AG08396 (cell line): ENCODE measurements at regions not wholly inside any gene's neighbourhood (a gene's known extent, or its start where the extent isn't known, plus 50 kb on each side); places are given as distances from the start of the nearest gene placed in this dataset.
"Not testable (repeated sequence)": the region's sequence is repeated elsewhere in the genome, so short reads cannot be mapped to it uniquely, and the experiment has no call there.

Experiments used
- DNase-seq: peaks from one replicate; pipeline ENCODE4 v3.0.0; 2012; ENCODE audit warnings: low spot score, mixed read lengths

DNA sequence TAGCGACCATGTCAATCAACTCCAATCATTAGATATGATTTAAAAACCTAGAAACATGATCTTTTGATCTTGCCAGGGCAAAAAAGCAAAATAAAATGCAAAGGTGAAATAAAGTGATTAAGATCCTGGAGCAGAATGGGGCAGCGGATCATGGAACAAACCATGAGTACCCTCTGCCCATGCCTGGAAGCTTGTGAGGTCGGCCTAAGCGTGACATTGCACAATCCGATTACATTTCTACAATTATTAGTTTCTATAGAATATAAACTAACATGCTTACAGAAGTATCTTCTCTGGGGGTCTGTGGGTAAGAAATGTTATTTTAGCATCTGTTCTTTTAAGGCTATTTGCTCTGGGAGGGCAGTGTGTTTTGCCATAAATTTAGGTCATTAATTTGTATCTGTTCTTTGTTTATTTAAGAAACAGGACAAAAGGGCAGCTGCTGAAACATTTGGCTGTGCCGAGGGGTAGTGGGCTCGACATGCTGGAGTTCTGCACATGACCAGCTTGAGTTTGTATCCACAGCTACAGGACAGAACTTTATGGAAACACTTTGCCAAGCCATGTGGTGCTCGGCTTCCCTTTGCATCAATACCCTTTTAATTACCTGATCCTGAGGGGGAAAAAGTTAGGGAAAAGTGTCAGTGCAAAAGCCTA is 55.9 kb downstream of the ZBTB18 start:
- DNase-seq = no peak

DNA sequence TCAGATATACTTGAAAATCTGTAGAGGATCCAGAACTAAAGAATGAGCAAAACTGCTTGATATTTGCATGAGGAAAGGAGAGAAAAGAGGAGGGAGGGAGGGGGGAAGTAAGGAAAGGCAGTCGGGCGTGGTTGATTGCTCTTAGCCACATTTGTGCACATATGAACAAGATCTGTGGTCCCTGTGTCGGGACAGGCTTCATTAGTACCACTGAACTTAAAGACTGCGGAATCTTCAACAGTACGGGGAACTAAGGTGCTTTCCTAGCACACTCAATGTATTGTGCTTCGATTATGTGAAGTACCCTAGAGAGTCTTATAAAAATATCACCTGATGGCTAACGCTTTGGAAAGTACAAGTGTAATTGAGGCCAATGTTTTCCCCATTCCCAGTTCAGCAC is 59.9 kb downstream of the ZBTB18 start:
- DNase-seq = no peak

DNA sequence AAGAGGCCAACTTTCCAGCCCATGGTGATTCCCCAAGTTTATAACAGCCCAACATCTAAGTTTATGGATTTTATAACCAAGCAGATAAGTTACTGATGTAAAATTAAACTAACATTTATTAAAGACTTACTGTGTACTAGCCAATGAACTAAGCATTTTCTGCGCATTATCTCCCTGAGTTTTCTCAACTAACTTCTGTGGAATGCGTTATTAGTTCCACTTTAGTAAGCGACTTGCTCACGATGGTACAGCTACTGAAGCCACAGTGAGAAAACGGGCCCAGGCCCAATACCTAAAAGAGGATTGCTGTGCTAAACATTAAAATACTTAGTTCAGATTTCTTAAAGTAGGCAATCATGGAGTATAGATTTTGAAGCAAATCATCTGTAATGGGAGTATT is 61.0 kb downstream of the ZBTB18 start:
- no peak for DNase-seq

DNA sequence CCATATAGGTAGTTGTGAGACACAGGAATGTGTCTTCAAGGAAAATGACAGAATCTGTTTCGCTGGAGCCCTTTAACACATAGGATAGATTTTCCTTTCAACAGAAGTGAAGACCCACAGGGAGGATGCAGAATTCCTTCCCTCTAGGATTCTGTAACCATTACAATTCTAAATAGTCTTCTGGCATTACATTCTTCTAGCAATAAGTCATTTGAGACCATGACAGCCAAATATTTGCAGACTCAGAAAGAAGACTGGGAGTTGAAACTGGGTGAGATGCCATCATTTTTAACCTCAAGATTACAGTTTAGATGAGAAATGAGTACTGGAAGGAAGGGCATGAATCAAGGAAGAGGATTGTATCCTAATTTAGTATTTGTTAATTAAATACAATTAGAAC is 61.6 kb downstream of the ZBTB18 start:
- DNase-seq = peak; percentile 43

DNA sequence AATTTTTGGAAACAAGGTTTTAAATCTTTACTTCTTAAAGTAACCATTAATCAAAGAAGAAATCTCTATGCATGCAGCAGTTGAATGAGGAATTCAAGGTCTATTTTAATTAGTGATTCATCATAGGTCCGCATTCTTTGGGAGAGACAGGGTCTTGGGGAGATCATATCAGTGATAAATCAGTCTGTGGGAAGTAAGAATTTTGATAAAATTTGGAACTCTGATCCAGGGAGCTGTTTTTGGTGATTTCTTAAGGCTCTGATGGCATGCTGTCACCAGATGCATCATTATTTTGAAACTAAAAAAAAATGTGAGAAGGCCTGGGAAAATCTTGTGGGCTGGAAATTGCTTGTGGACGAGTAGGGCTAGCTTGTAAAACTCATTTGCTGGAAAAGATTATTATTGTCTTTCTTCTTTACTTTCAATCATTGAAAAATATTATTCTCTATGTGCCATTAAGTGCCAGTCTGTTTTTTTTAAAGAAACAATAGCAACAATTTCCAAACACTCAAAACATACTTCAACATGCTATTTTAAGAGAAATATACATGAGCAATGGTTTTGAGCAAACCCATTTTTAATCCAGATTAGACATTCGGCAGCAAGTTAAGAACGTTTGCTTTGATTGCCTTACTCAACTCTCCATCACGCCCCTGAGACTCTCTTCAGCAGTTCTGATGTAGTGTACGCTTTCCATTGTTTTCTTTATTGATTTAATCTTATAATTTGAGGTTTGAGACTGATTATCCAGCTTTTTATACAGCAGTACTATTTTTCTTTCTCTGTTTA is 62.6 kb downstream of the ZBTB18 start:
- no peak for DNase-seq

DNA sequence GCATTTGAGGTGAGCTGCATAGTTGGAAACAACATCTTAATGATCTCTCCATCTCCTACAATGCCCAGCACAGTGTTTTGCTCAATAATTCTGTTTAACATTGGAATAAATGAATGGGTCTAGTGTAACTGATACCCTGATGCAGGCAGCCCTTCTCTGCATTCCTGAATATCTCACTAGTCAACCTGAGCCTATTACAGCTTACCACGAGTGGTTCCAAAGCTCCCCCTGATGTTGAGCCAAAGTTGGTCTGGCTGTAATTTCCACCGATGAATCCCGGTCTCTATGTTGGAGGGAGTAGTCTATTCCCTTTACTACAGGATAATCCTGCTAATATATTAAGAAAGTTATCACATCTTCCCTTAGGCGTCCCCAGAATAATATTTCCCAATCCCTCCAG is 63.8 kb downstream of the ZBTB18 start:
- DNase-seq = no peak

DNA sequence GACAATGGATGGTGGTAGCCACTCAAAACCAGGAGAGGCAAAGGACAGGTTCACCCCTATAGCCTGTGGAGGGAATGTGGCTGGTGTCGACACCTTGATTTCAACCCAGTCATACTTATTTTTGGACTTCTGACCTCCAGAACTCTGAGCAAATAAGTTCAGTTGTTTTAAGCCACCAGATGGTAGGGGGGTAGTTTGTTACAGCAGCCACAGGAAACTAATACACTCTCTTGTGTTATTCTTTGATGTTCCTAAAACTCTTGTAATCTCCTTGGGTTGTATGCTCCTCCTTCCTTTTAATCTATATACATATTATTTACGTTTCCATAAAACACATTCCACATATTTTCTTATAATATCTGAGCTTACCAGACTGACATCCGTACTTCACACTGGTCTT is 65.9 kb downstream of the ZBTB18 start:
- no peak for DNase-seq

DNA sequence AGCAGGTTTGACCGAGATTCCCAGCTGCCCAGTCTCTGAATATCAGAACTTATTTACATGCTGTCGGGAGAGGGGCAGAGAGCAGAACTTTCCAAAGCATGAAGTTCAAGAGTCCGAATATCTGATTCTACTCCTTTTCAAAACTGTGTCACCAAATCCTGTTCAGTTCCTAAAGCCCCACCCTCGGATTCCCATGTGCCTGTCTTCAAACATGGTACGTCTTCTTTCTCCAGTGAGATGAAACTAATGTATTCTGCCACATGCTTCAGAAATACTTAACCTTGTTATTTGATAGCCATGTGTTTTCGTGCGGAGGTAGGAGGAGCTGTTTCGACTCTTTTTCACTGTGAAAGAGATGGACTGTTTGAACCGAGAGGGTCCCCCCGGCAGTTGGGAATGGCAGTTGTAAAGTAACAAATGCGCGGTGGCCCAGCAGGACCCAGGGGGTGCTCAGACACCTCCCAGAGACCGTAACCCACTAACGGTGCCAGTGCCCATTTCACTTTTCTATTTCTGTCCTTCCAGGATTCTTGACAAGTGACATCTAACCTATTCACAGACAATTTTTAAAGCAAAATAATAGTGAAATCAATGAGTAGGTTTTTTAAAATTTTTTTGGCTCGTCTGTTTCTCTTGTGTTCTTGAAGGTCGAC is 67.2 kb downstream of the ZBTB18 start:
- DNase-seq = no peak

DNA sequence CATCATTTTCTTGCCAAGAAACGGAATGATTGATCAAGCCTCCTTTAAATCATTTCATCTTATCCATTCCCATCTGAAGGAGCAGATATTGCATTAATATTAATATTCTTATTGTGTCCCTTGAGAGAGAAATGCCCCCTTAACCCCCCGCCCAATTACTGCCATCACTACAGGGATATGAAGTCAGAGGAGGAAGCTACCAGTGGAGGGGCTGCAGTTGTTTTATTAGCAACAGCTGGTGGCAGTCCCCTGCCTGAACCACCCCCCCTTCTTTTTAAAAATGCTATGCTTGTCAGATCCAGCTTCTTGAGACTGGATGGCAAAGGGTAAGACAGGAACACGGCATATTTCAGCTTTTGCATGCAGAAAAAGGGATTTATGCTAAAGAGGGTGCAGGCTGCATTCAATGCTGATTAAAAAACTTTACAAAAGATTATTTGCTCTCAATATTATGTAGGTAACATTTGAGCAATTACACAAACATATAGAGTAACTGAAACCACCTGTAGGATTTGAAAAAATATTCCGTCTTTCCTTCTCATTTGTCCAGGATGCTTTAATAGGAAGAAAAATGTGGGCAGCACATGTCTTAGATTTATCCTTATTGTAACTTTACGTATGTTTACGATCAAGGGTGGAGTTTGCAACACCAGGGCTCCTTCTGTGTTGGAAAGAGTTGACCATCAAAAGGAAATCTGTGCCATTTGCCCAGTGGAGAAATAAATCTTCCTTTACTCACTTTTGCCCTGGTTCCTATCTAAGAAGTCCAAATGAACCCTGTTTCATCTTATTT is 77.7 kb downstream of the ZBTB18 start:
- DNase-seq = no peak

DNA sequence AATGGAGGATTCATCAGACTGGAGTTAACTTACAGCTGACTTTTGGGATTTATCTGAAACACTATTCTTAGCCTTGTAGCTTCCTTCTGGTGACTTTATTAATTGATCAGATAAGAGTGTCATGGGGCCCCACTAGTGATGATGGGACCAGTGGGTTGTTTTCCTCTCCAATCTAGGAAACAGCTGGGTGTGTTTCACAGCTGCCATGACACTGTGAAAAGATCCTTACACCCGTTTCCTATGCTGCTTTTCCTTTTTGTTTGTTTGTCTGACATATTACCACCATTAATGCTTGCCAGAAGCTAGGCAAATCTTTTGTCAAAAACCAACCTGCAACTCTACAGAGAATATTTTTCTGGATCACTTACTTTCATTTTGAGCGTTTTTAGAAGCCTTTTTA is 86.2 kb downstream of the ZBTB18 start:
- no peak for DNase-seq

DNA sequence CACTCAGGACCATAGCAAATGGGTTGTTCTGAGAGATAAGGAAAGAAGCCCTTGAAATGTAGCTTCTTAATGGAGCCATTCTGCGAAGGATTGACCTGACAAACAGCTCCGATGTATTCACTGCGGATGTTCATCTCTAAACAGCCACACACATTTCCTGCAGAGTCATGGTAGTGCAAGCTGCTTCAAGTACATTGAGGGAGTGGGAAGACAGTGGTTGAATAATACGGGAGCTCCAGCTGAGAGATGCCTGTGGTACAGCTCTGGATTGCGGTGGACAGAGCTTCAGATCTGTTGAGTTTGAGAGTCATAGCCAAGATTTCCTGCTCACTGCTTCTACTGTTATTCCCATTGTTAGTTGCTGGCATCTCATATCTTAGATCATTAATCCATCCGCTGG is 86.6 kb downstream of the ZBTB18 start:
- no peak for DNase-seq

DNA sequence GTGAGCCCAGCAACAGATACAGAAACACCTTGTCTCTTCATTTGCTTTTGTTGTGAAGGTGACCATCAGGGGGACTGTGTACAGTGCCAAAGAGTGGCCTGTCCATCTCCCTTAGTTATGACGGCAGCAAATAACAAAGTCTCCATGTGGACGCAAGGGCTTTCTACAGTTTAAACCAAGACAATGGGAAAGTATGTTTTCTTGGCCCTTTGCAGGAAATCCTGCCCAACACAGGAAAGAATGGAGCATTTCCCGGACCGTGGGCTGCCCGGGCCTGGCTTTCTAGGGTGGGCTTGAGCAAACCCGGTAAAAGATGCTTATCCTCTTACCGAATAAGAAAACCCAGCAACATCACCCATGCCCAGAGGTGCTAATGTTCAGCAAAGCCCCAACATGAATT is 87.3 kb downstream of the ZBTB18 start:
- no peak for DNase-seq

DNA sequence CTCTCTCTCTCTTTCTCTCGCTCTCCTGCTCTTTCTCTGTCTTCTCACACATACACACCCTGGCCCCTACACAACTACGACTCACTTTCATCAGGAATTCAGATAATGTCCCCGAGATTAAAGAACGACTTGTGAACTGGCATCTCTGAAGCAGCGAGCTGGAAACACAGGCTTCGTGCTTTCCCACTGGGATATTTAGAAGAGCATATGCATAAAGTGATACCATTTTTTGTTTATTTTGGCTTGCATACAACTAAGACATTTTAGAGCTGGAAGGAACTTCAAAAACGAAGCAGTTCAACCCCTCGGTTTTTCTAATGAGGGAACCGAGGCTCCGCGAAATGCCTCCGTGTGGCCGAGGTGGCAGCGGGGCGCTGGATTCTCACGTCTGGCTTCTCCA is 88.6 kb downstream of the ZBTB18 start:
- DNase-seq = no peak

DNA sequence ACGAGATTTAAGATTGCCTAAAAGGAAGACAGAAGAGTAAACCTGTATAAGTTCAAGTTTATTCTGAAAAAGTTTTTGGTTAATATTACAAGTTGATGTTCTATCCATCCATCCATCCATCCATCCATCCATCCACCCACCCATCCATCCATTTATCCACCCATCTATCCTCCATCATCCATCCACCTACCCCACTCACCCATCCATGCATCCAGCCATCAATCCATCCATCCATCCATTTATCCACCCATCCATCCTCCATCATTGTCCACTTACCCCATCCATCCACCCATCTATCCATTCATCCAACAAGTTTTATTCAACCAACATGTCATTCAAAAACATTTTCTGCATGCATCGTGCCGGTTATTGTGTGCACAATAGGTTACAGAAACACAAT is 89.3 kb downstream of the ZBTB18 start:
- no peak for DNase-seq

DNA sequence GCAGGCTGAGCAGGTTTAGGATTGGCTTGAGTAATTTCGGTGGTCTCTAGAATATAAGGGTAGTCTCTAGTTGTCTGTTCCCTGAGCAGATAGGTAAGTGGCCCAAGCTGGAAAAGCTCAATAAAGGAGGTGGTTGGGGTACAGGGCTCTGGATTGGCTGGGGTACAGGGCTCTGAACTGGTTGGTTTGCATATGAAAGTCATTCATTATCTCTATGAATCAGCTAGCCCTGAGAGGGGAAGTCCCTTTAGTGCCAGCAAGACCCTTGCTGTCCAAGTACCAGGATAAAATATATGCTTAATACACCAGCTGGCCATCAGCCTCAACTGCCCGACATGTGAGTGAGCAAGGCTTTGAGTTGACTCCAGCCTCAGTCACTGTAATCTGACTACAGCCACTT is 93.0 kb downstream of the ZBTB18 start:
- no peak for DNase-seq

DNA sequence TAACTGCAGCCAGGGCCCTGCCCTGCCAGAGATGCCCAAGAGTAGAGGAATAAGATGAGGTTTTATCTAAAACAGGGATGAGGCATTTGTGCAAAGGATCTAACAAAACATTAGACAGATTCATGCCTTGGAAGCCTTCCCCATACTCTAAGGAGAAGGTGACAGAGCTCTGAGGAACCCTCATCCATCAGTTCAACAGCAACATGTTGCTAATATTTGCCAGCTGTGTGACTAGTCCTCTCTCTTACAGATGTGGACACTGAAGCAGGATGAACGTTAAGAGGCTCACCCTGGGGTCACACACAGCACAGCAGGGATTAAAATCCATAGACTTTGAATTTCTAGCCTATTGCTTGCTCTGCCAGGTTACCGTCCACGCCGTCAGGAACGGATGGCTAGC is 99.0 kb downstream of the ZBTB18 start:
- no peak for DNase-seq

DNA sequence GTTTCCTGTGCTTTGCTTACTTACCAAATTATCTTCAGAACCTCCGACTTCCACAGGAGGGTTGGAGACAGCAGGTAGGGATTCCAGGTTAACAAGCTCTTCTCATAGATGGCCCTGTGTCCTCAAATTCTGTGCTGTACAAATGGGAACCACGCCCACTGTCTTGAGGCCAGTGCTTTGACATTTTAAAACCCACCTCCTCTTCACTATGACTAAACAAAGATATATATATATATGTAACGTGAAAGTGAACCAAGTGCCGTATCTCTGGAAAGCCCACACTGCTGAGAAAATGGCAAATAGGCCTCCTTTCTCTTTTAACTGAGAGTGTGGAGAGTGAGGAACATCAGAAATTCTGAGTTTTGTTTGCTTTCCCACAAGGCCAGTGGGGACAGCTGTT is 99.6 kb downstream of the ZBTB18 start:
- no peak for DNase-seq

DNA sequence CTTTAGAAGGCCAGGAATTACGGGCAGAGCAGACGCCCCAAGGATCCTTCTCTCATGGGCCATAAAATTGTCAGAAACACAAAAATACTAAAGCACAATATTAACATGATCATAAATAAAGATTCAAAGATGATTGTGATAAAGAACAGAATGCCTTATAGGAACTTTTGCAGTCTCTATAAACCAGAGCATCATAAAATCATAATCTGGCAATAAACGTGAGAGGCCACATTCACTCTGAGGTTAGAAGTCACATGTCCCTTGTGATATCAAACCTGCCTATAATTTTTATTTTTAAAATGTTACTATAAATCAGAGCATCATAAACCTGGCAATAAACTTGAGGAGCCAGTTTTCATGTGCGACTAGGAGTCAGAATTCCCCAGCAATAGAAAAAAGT is 100.5 kb downstream of the ZBTB18 start:
- DNase-seq = no peak

DNA sequence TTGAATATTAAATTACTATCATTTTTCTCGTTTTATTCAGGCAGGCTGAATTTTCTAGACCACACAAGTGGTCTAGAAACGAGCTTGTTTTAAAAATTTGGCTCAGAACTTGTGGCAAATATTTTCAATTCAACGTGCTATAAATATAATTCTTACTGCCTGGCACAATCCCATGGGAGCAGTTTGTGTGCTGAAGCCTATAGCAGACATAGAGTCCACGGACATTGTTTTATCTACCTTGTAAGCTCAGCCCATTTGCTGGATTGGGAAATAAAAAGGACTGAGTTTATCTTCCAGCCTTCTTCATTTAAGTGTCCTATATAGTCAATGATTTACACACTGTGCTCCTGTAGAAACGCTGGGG is 103.4 kb downstream of the ZBTB18 start:
- no peak for DNase-seq

DNA sequence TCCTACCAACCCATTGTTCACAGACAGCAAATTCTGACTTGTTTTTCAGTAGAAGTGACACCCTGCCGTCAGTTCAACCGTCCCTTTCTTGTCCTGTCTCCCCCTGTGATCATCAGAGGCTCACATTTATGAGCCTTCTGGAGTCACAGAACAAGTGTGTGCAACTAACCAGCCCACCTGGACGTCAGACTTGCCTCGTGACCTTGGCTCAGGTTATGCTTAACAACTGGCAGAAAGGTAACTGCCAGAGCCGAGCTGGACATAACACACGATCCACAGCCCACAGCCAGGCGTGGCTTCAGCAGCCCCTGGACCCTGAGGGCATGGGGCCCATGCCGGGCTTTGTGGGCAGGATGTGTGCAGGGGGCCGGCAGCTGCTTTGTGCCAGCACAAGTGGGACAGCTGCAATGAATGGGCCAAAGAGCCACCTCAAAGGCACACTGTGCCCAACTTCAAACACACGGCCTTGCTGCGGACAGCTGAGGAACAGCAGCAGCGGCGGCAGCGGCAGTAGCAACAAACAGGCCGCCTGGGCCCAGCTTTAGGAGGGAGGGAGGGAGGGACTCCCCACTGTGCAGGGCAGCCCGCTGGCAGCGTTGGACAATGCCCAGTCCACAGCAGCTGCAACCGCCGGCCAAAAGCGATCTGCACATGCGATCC is 103.9 kb downstream of the ZBTB18 start:
- DNase-seq = no peak

DNA sequence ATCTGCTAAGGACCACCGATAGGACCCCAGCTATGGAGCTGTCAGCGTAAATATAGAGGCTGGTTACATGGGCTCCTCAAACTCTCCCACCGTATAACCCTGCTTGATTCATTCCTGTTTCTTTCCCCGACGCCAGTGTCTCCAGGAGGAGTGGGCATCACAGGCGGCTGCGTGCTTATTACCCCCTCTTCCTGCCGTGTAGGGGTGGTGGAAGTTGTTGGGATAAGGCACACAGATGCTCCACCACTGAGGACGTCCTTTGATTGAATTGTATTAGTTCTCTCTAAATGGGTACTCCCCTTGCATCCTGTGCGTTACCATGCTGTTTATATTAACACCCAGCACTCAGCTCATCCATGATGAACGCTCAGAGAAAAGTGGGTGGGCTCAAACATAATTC is 104.6 kb downstream of the ZBTB18 start:
- DNase-seq = no peak

DNA sequence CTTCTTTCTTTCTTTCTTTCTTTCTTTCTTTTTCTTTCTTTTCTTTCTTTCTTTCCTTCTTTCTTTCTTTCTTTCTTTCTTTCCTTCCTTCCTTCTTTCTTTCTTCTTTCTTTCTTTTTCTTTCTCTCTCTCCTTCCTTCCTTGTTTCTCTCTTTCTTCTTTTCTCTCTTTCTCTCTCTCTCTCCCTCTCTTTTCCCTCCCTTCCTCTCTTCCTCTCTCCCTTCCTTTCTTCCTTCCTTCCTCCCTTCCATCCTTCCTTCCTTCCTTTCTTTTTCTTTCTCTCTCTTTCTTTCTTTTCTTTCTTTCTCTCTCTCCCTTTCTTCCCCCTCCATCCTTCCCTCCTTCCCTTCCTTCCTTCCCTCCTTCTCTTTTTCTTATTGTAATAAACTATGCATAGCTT is 105.5 kb downstream of the ZBTB18 start:
- DNase-seq = not testable (repeated sequence)
